Dermis blood vessel endothelial cell (primary cell): ENCODE measurements at regions not wholly inside any gene's neighbourhood (a gene's known extent, or its start where the extent isn't known, plus 50 kb on each side); places are given as distances from the start of the nearest gene placed in this dataset.
"Not testable (repeated sequence)": the region's sequence is repeated elsewhere in the genome, so short reads cannot be mapped to it uniquely, and the experiment has no call there.

Experiments
- DNase-seq: peaks from one replicate; pipeline ENCODE4 v3.0.0; 2010

GRCh38 chr3:5701005-5701404 is 513.5 kb downstream of the EDEM1 start:
- DNase-seq, result not testable (repeated sequence)

DNA sequence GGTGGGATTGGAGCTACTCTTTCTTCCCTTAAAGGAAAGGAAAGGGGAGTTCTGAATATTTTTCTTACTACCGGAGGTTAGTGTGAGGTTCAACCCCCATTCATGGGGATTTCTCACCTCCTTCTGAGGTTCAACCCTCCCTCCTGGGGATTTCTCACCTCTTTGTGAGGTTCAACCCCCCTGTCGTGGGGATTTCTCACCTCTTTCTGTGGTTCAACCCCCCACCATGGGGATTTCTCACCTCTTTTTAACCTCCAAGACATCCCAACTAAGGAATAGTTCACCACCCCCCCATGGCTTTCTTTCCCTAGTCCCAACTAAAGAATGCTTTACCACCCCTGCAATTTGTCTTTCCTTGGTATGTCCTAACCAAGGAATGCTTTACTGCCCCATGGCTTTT is 520.3 kb downstream of the EDEM1 start:
- DNase-seq, result no peak

GRCh38 chr3:5709714-5710113 is 522.2 kb downstream of the EDEM1 start:
- no peak for DNase-seq

DNA sequence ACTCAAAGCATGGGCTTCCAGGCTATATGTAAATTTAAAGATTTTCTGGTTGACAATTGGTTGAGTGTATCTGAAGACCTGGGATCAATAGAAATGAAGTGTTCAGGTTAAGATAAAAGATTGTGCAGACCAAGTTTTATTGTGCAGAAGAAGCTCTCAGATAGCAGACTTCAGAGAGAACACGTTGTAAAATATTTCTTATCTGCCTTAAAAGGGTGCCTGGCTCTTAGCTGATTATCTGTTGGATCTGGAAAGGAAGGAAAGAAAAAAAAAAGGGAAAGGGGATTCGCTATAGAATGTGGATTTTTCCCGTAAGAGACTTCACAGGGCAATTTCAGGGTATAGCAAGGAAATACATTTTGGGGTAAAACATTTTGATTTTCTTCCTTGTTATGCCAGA is 523.2 kb downstream of the EDEM1 start:
- no peak for DNase-seq

- no peak for DNase-seq
Measured at GRCh38 chr3:5717254-5717653, 529.7 kb downstream of the EDEM1 start.

- DNase-seq, result not testable (repeated sequence)
Measured at GRCh38 chr3:5719668-5720067, 532.2 kb downstream of the EDEM1 start.

DNA sequence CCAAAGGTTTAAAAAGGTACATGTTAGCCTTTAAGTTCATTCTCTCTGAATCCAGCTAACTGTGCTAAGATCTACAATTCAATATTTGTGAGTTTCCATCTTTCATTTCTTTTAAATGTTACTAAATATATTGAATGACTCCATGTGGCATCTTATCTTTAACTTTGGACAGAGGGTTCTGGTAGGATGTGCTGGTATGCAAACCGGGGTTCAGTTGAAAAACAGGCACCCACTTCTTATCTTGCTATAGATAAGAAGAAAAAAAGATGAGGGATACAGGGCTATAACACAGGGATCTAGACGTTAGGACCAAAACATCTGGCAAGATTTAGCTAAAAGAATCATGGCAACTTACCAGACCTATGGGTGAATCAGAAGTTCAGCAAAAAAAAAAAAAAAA is 538.3 kb downstream of the EDEM1 start:
- no peak for DNase-seq

- no peak for DNase-seq
Measured at GRCh38 chr3:5726621-5727020, 539.1 kb downstream of the EDEM1 start.

DNA sequence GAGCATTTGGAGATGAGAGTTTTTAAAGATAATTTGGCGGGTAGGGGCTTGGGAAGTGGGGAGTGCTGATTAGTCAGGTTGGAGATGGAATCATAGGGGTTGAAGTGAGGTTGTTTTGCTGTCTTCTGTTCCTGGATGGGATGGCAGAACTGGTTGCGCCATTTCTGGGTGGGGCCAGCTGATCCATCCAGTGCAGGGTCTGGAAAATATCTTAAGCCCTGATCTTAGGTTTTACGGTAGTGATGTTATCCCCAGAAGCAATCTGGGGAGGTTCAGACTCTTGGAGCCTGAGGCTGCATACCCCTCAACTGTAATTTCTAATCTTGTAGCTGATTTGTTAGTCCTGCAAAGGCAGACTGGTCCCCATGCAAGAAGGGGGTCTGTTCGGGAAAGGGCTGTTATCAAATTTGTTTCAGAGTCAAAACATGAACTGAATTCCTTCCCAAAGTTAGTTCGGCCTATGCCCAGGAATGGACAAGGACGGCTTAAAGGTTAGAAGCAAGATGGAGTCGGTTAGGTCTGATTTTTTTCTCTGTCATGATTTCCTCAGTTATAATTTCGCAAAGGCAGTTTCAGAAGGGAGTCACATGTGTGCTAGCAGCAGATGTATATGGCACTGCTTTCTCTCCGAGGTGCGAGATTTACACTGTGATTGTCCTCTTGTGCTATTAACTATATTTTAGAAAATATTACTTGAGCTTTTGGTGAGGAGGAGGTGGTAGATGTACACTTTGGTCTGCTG is 540.4 kb downstream of the EDEM1 start:
- DNase-seq, result no peak

DNA sequence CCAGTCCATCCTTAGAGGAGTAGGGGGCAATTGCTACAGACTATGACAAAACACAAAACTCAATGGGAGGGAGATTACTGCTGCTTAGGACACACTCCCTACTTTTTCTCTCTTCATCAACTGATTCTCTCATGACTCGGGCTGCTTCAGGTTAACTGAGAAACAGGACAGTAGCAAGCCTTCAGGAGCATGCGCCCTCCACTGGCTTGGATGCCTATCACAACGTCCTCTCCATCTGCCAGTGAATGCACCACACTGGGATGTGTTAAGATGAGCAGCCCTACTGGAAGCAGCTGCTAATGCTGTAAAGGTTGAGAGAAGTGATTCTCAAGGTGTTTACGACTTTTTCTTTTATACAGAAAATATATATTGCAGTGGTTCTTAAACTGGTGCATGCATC is 542.3 kb downstream of the EDEM1 start:
- no peak for DNase-seq

GRCh38 chr3:5731100-5731499 is 543.6 kb downstream of the EDEM1 start:
- no peak for DNase-seq

- DNase-seq, result no peak
Measured at GRCh38 chr3:5732081-5732480, 544.6 kb downstream of the EDEM1 start.

DNA sequence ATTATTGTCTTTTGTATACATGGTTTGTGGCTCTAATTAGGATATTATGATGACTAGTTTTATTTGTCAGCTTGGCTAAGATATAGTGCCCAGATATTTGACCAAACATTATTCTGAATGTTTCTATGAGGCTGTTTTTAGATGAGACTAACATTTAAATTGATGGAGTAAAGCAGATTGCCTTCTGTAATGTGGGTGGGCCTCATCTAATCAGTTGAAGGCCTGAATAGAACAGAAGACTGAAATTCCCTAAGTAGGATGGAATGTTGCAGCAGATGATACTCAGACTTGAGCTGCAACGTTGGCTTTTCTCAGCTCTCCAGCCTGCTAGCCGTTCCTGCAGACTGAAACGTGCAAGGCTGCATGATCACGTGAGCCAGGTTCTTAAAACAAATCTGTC is 546.5 kb downstream of the EDEM1 start:
- DNase-seq, result no peak

DNA sequence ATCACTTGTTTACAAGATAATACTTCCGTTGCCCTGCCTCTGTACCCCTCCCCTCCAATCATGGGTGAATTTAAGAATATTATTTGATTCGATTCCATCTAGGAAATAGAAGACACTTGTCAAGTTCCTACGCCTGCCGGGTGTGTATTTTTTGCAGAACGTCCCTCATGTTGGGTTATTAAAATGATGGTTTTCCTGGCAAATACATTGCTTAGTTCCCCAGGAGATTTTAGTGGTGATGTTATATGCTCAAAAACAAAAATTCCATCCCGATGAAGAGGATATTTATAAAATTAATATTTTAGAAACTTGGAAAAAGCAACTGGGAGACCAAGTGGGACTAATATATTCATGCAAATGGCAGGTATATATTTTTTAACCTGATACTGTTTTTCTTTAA is 548.4 kb downstream of the EDEM1 start:
- no peak for DNase-seq

- DNase-seq, result no peak
Measured at GRCh38 chr3:5739299-5739935, 551.9 kb downstream of the EDEM1 start.

GRCh38 chr3:5739949-5740348 is 552.4 kb downstream of the EDEM1 start:
- no peak for DNase-seq

- no peak for DNase-seq
Measured at GRCh38 chr3:5741017-5741416, 553.5 kb downstream of the EDEM1 start.

DNA sequence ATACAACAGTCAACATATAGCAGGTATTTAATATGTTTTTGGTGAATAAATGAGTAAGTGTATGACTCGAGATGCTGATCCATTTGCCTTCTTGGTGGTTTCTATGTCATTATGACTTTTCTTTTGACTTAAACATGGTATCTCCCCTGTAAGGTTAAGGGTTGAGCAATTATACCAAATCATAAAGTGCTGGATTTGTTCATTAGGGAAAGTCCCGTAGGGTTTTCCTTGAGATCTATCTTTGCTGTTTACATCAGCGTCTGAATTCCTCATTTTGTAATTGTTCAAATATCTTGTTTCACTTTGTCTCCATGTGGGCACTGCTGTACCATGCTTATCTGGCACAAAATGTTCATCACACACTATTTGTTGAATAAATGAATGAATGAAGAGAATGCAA is 562.6 kb downstream of the EDEM1 start:
- no peak for DNase-seq

DNA sequence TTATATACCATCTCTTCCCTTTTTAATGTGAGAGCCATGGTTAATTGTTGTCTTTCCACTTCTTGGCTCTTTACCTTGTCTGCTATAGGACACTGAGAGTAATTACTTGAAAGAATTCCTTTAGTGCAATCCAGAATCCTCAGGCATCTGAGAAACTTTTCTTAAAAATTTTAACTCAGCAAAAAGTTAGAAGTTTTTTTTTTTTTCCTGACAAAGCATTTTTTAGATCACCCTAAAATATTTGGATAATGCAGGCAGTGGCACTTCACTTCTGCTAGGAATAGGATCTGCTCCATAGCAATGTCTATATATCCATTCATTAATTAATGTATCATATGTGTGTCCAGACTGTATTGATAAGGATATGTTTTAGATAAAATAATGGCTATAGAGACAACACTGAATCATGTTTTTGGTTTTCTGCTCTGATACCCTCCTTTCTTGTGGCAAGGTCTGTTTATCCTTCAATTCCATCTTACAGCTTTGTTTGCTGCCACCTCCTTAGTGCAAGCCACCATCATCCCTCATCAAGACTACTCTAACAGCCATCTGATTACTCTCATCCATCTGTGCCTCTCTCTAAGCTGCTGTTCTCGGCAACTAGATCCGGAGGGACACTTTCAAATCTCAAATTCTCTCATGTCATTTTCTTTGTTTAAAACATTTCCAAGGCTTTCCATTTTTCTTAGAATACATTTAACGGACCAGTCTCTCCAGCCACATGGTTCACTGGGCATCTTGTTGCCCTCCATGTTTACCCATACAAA is 563.5 kb downstream of the EDEM1 start:
- no peak for DNase-seq

DNA sequence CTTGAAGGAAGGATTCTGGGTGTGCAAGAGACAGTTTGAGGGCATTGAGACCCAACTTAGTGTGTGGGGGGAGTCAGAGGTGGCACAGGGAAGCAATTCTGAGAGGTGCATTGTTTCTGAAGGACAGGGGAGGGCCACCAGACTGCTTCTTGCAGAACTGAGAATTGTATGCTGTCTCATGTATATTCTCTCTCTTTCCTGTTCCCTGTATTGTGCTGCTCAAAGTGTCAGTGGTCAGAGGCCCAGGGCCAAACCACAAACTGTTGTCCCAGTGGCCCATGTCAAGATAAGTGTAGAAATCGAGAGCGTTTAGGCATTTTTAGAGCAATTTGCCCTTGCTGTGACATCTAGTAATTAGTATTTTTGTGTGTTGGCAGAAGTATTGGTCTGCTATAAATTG is 567.1 kb downstream of the EDEM1 start:
- DNase-seq, result no peak

DNA sequence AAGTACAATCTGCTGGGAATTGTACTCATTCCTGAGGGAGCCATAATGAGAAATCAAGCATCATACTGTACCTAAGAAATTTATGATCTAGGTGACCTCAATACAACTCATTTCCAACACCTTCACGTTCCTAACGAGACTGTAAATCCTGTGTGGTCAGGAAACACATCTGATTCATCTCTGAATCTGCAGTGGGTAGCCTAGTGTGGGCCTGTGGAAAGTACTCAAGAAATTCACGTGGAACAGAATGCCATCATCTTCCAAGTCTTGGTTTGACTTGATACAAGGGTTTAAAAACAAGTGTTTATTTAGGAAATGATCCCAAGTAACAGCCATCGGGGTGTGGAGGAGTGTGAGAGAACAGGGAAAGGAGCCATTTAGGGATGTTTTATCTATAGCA is 568.9 kb downstream of the EDEM1 start:
- DNase-seq, result no peak

GRCh38 chr3:5757213-5757804 is 569.8 kb downstream of the EDEM1 start:
- DNase-seq, result no peak

GRCh38 chr3:5758699-5759098 is 571.2 kb downstream of the EDEM1 start:
- no peak for DNase-seq

GRCh38 chr3:5762506-5762905 is 575.0 kb downstream of the EDEM1 start:
- DNase-seq, result no peak
